Panc1 (cell line): ENCODE measurements at regions not wholly inside any gene's neighbourhood (a gene's known extent, or its start where the extent isn't known, plus 50 kb on each side); places are given as distances from the start of the nearest gene placed in this dataset.

Experiments
- ATAC-seq: fragments of 200-7000 bp; cut with Tn5 transposase; 2 replicates; pipeline ENCODE4 v1.9.1; 2020; ENCODE audit warnings: mild to moderate bottlenecking, moderate library complexity
- BruUV-seq: library from RNA; stranded (reverse); fragments of 400-500 nt; replicated peaks from 2 replicates; lab custom pipeline; 2021; lab: Mats Ljungman, UMichigan
- CTCF ChIA-PET: fragments of 300-600 bp; sonication (Branson Sonifier 250); formaldehyde crosslinking; loops from one replicate; lab custom pipeline; 2022; ENCODE audit warnings: antibody characterized with exemption; lab: Charles Lee
- POLR2A ChIA-PET: fragments of 300-600 bp; sonication (Branson Sonifier 250); formaldehyde crosslinking; loops from one replicate; lab custom pipeline; 2022; ENCODE audit warnings: antibody characterized with exemption; lab: Charles Lee
- DNase-seq: peaks from one replicate; pipeline ENCODE4 v3.0.0-alpha.2; 2010; ENCODE audit warnings: low read depth, low spot score
- H3K27ac ChIP-seq: 2 replicates; pipeline ENCODE4 v1.5.1; 2011; ENCODE audit warnings: mild to moderate bottlenecking, low read length, inconsistent platforms
- H3K27me3 ChIP-seq: fragments of 200-500 bp; sonication (Bioruptor generic); 2 replicates; pipeline ENCODE4 v1.6.0; 2014; ENCODE audit warnings: low read length, inconsistent platforms; ENCODE audit not compliant: control insufficient read depth, insufficient read depth
- H3K36me3 ChIP-seq: fragments of 200-500 bp; sonication (Bioruptor generic); 2 replicates; pipeline ENCODE4 v1.5.1; 2014; ENCODE audit warnings: inconsistent platforms, mild to moderate bottlenecking, low read length, moderate library complexity; ENCODE audit not compliant: control insufficient read depth, insufficient read depth
- H3K4me1 ChIP-seq: 2 replicates; pipeline ENCODE4 v1.5.1; 2011; ENCODE audit warnings: inconsistent platforms, mild to moderate bottlenecking, low read length, moderate library complexity; ENCODE audit not compliant: control insufficient read depth, insufficient read depth
- H3K4me3 ChIP-seq, 2 experiments: 2 replicates each; pipeline ENCODE4 v1.5.1; 2011 to 2012; ENCODE audit warnings: low read depth in 2 of 2, low read length in 2 of 2, mild to moderate bottlenecking in 2 of 2, inconsistent platforms in 1 of 2, moderate library complexity in 1 of 2
- H3K9me3 ChIP-seq: fragments of 200-500 bp; sonication (Bioruptor generic); 2 replicates; pipeline ENCODE4 v1.5.1; 2014; ENCODE audit warnings: low read depth, mild to moderate bottlenecking, inconsistent platforms, low read length, moderate library complexity; ENCODE audit not compliant: control insufficient read depth, insufficient read depth
- POLR2AphosphoS5 ChIP-seq: IDR thresholded peaks from 2 replicates; pipeline ENCODE4 v1.6.1; 2012; ENCODE audit warnings: mild to moderate bottlenecking, low read depth, low read length, moderate library complexity
- SIN3A ChIP-seq: IDR thresholded peaks from 2 replicates; pipeline ENCODE4 v1.6.1; 2012; ENCODE audit warnings: low read depth, mild to moderate bottlenecking, low read length, moderate library complexity, borderline replicate concordance; ENCODE audit not compliant: insufficient read depth
- TCF7L2 ChIP-seq: IDR thresholded peaks from 2 replicates; pipeline ENCODE4 v1.6.1; 2011; ENCODE audit warnings: mild to moderate bottlenecking, low read depth, low read length, inconsistent platforms
- in situ Hi-C: cut with HindIII; loops from 2 replicates; pipeline ENCODE4 v1.10.0; 2016; ENCODE audit warnings: low sequenced_read_pairs, low pct_unique_long_range_greater_than_20kb
- intact Hi-C: fragments of 100-400 bp; cut with micrococcal nuclease; formaldehyde crosslinking; loops from one replicate; pipeline ENCODE4 v1.10.0; 2022; ENCODE audit not compliant: unreplicated experiment
- TF ChIP-seq, protein P1 (sequence below): fragments of 450-650 bp; IDR thresholded peaks from 2 replicates; pipeline ENCODE4 v1.5.1; 2017; ENCODE audit warnings: mild to moderate bottlenecking
- TF ChIP-seq, protein P2 (sequence below), 2 experiments: IDR thresholded peaks; 2 replicates each; pipeline ENCODE4 v1.6.1; 2011 to 2012; ENCODE audit warnings: low read depth in 2 of 2, control low read depth in 1 of 2, low read length in 1 of 2, mild to moderate bottlenecking in 1 of 2, moderate library complexity in 1 of 2; ENCODE audit not compliant: insufficient read depth in 1 of 2

DNA sequence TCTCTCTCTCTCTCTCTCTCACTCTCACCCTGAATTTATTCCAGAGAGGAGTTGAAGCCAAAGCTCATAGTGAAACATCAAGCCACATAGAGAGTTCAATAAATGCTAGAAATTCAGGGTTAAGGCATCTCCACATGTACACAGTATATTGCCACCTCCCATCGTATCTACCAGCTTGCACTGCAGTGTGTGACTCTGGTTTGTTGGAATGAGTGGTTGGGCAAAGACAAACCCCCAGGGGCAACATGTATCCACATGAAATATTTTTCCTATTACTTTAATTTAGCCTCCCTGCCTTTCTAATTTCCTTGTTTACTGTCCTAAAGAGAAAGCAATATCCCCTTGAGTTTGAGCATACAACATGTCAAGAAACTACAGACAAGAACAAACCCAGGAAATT lies 247.3 kb downstream of the SPATA18 start:
- TF ChIP-seq, protein P1, sequence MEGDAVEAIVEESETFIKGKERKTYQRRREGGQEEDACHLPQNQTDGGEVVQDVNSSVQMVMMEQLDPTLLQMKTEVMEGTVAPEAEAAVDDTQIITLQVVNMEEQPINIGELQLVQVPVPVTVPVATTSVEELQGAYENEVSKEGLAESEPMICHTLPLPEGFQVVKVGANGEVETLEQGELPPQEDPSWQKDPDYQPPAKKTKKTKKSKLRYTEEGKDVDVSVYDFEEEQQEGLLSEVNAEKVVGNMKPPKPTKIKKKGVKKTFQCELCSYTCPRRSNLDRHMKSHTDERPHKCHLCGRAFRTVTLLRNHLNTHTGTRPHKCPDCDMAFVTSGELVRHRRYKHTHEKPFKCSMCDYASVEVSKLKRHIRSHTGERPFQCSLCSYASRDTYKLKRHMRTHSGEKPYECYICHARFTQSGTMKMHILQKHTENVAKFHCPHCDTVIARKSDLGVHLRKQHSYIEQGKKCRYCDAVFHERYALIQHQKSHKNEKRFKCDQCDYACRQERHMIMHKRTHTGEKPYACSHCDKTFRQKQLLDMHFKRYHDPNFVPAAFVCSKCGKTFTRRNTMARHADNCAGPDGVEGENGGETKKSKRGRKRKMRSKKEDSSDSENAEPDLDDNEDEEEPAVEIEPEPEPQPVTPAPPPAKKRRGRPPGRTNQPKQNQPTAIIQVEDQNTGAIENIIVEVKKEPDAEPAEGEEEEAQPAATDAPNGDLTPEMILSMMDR = no peak
- no peak for TF ChIP-seq POLR2AphosphoS5
- no peak for TF ChIP-seq SIN3A
- TF ChIP-seq, protein P2, sequence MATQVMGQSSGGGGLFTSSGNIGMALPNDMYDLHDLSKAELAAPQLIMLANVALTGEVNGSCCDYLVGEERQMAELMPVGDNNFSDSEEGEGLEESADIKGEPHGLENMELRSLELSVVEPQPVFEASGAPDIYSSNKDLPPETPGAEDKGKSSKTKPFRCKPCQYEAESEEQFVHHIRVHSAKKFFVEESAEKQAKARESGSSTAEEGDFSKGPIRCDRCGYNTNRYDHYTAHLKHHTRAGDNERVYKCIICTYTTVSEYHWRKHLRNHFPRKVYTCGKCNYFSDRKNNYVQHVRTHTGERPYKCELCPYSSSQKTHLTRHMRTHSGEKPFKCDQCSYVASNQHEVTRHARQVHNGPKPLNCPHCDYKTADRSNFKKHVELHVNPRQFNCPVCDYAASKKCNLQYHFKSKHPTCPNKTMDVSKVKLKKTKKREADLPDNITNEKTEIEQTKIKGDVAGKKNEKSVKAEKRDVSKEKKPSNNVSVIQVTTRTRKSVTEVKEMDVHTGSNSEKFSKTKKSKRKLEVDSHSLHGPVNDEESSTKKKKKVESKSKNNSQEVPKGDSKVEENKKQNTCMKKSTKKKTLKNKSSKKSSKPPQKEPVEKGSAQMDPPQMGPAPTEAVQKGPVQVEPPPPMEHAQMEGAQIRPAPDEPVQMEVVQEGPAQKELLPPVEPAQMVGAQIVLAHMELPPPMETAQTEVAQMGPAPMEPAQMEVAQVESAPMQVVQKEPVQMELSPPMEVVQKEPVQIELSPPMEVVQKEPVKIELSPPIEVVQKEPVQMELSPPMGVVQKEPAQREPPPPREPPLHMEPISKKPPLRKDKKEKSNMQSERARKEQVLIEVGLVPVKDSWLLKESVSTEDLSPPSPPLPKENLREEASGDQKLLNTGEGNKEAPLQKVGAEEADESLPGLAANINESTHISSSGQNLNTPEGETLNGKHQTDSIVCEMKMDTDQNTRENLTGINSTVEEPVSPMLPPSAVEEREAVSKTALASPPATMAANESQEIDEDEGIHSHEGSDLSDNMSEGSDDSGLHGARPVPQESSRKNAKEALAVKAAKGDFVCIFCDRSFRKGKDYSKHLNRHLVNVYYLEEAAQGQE (IDR thresholded peaks at IDR 0.05; ENCODE audit: insufficient read depth in 1 of 2, low read depth in 2 of 2, low read length in 1 of 2) = no peak
- TF ChIP-seq TCF7L2 = no peak
- H3K27ac ChIP-seq = no peak overlapping the region
- ATAC-seq (no peak), DNase-seq (no peak)
- POLR2A ChIA-PET = no interaction called here
- H3K4me1 ChIP-seq = no peaks in the 10 kb centered on the region
- no peaks in the 10 kb centered on the region for H3K36me3 ChIP-seq
- intact Hi-C loops (no loop called here), in situ Hi-C loops (no loop called here)
- no TSS peak for BruUV-seq
- no peaks in the 10 kb centered on the region for H3K27me3 ChIP-seq
- CTCF ChIA-PET = no interaction called here
- H3K4me3 ChIP-seq = no peak overlapping the region
- no peaks in the 10 kb centered on the region for H3K9me3 ChIP-seq

DNA sequence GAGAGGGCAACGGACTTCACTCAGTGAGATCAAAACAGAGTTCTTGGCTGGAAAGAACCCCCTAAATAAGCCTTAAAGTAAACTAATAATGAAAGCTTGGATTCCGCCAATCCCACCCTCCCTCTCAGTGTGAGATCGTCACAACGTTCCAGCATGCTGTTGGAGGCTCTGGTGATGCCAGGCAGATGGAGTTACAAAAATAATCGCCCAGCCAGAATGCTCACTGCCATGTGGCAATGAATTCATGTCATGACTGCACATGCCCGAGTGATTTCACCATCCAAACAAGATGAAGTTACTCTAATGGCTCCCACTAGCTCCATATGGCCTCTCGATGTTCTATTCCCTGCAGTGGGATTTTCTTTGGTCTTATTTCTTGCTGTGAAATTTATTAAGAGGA lies 248.0 kb downstream of the SPATA18 start:
- Histone ChIP-seq H3K27me3 (no peaks in the 10 kb centered on the region), H3K27ac (no peak overlapping the region), H3K9me3 (no peaks in the 10 kb centered on the region), H3K4me1 (no peaks in the 10 kb centered on the region), H3K4me3 (no peak overlapping the region), H3K36me3 (no peaks in the 10 kb centered on the region)
- TF ChIP-seq SIN3A (no peak), POLR2AphosphoS5 (no peak)
- intact Hi-C loops = no loop called here
- POLR2A ChIA-PET = no interaction called here
- DNase-seq = no peak
- CTCF ChIA-PET = no interaction called here
- no peak for ATAC-seq
- in situ Hi-C loops = no loop called here
- BruUV-seq = no TSS peak

DNA sequence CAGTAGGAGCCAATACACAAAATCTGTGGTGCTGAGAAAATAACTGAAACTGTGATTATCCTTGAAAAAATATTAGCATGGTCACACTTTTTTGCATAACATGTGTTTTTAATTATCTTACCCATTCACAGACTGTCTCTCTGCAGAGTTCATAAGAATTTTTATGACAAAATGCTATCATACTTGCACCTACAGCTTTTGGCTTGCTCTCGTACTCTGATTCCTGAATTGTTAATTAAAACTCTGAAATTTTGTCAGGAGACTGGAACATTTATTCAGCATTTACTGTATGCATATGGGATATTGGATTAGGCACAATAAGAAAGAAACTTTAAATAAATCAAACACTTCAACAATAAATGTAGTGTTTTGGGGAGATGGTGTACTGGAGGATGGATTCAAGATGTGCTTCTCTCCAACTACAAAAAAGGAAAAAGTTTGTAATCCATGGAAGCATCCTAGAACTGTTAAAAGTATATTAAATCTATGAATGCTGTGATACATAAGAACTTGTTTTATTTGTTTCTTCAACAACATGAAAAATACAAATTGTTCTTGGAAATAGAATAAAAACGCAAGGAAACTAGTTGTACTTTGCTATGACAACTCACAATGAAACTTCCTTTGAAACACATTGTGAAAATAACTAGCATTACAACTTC lies 260.5 kb downstream of the SPATA18 start:
- Histone ChIP-seq H3K27ac (no peak overlapping the region), H3K36me3 (no peaks in the 10 kb centered on the region), H3K4me3 (no peak overlapping the region), H3K27me3 (no peaks in the 10 kb centered on the region), H3K4me1 (no peaks in the 10 kb centered on the region), H3K9me3 (no peaks in the 10 kb centered on the region)
- no TSS peak for BruUV-seq
- intact Hi-C loops = no loop called here
- DNase-seq = no peak
- ATAC-seq = no peak
- no peak for TF ChIP-seq TCF7L2
- no peak for TF ChIP-seq POLR2AphosphoS5
- no peak for TF ChIP-seq SIN3A
- TF ChIP-seq, protein P1 = no peak
- TF ChIP-seq, protein P2 (IDR thresholded peaks at IDR 0.05; ENCODE audit: insufficient read depth in 1 of 2, low read depth in 2 of 2, low read length in 1 of 2) = no peak
- ChIA-PET POLR2A (no interaction called here), CTCF (no interaction called here)
- in situ Hi-C loops = no loop called here
